GM21390 (cell line): ENCODE measurements at regions not wholly inside any gene's neighbourhood (a gene's known extent, or its start where the extent isn't known, plus 50 kb on each side); places are given as distances from the start of the nearest gene placed in this dataset.
"Not testable (repeated sequence)": the region's sequence is repeated elsewhere in the genome, so short reads cannot be mapped to it uniquely, and the experiment has no call there.

Source experiments
- ATAC-seq: cut with Tn5 transposase; IDR thresholded peaks from one replicate; pipeline ENCODE4 v1.9.1; 2021; ENCODE audit not compliant: unreplicated experiment

DNA sequence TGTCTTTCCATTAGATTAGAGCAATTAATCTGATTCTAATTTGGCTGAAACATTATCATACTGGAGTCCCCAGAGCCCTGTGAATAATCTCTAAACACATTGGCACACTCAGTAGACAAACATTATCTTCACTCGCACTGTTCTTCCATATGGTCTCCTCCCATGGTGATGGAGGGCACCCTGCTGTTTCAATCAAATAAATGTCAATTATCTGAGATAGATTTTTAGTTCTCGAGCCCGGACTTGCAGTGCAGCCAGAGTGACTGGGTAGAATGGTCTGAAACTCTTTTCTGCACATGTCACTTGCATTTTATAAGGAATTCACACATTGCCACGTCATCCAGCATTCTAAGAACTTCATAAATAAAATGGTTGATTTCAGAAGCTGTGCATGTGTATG lies 90.6 kb upstream of the MAP3K7 start:
- no peak for ATAC-seq

- no peak for ATAC-seq
Measured at GRCh38 chr6:90676516-90677300, 89.8 kb upstream of the MAP3K7 start.

DNA sequence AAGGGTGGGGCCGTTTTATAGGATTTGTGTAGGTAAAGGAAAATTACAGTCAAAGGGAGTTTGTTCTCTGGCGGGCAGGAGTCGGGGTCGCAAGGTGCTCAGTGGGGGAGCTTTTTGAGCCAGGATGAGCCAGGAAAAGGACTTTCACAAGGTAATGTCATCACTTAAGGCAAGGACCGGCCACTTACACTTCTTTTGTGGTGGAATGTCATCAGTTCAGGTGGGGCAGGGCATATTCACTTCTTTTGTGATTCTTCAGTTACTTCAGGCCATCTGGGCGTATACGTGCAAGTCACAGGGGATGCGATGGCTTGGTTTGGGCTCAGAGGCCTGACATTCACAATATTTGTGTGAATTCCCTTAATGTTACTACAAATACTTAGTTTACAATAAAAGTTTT lies 88.2 kb upstream of the MAP3K7 start:
- ATAC-seq: not testable (repeated sequence)

GRCh38 chr6:90674077-90674476 lies 87.2 kb upstream of the MAP3K7 start:
- not testable (repeated sequence) for ATAC-seq

- no peak for ATAC-seq
Measured at GRCh38 chr6:90669846-90670245, 83.0 kb upstream of the MAP3K7 start.

DNA sequence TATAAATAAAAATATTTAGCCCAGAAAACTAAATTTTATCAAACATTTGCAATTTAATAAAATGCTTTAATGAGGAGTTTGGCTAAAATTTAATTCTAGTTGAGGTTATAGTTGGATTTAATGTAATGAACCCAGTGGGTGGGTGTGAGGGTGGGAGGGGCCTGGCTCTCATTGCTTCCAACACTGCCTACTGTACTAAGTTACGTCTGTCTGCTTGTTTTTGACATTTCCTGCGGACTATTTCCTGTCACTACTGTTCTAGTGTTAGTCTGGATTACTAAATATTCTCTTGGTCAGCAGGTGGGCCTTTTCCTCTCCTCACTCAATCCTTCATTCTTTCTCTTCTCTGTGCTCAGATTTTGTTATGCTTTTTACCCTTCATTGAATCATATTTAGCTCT lies 82.5 kb upstream of the MAP3K7 start:
- no peak for ATAC-seq

GRCh38 chr6:90668141-90668540 lies 81.3 kb upstream of the MAP3K7 start:
- ATAC-seq: no peak

- ATAC-seq: no peak
Measured at GRCh38 chr6:90663873-90664272, 77.0 kb upstream of the MAP3K7 start.

- no peak for ATAC-seq
Measured at GRCh38 chr6:90663106-90663505, 76.2 kb upstream of the MAP3K7 start.

- no peak for ATAC-seq
Measured at GRCh38 chr6:90660931-90661330, 74.1 kb upstream of the MAP3K7 start.

GRCh38 chr6:90658497-90658896 lies 71.6 kb upstream of the MAP3K7 start:
- no peak for ATAC-seq

- no peak for ATAC-seq
Measured at GRCh38 chr6:90656325-90656724, 69.5 kb upstream of the MAP3K7 start.

- ATAC-seq: no peak
Measured at GRCh38 chr6:90654806-90655205, 67.9 kb upstream of the MAP3K7 start.

GRCh38 chr6:90654166-90654565 lies 67.3 kb upstream of the MAP3K7 start:
- no peak for ATAC-seq

GRCh38 chr6:90653750-90654149 lies 66.9 kb upstream of the MAP3K7 start:
- no peak for ATAC-seq

DNA sequence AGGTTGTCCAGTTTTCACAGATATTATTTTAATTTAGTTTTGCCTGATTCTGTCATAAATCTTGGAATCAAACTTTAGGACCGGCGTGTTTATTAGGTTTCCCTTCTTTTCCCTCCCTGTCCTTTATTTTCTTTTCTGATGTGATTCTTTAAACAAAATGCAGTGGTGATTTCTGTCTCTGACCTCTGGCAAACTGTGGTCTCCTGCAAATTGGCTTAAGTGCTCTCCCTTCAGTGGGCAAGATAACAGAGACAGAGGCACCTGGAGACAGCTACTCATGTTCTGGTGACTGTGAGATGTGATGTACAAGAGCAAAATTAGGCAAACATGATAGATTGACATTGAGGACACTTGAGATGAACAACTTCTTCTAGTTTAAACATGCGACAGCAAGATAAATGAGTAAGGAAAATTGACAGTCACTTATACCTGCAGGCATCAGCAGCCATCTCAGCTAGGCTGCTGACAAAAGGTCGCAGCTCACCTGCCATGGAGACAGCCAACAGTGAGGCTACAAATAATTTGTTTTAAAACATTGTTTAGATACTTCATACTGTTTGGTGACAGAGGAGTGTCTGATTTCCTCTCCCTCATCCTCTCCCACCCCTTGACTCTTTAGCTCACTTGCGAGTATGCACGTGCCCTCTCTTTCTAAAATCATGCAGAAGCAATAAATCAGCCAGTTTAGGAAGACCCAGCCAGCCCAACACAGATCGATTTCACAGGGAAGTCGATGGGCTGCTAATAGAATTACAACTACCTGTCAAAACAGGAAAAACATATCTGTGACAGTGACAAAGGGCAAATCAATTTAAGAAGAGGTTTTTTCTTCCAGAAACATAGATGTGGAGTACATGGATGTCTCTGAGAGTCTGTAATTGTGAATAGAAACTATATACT lies 63.4 kb upstream of the MAP3K7 start:
- no peak for ATAC-seq

DNA sequence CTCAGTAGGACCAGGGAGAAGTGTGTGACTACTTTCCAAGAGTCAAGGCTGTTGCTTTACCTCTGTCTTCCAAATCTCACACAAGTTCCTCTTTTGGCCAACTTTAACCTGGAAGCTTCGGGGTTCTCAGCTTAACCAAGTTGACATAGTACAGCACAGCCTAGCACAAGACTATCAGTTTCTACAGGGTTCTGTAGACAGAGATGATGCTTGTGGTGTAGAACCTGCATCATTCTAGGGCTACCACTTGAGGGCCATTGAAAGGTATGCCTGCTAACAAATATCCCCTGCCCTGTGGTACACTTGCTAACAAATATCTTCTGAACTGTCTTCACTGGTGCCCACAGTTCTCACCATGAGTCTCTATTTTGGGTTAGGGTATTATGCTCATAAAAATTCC lies 62.0 kb upstream of the MAP3K7 start:
- no peak for ATAC-seq

- ATAC-seq: no peak
Measured at GRCh38 chr6:90646940-90647339, 60.1 kb upstream of the MAP3K7 start.

GRCh38 chr6:90645634-90646033 lies 58.8 kb upstream of the MAP3K7 start:
- no peak for ATAC-seq

GRCh38 chr6:90644492-90644891 lies 57.6 kb upstream of the MAP3K7 start:
- ATAC-seq: no peak

DNA sequence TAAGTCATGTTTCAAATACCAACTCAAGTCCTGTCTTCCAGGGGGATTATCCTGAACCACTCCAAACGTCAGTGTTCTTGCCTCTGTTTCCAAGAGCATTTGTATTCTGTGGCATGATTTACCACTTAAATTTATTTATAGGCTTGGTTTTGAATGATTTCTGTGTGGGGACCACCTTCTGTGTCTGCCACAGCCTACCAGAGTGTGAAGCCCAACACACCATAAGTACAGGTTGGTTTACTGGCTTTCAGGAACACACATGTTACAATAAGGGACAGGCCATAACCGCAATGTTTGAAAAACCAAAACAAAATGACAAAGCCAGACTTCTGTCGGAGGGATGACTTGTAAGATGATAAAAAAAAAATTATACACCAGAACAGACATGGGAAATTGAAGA lies 56.5 kb upstream of the MAP3K7 start:
- ATAC-seq: no peak

GRCh38 chr6:90637320-90637719 lies 50.4 kb upstream of the MAP3K7 start:
- no peak for ATAC-seq
